Subcutaneous abdominal adipose tissue (tissue), 5 donors: ENCODE measurements at regions not wholly inside any gene's neighbourhood (a gene's known extent, or its start where the extent isn't known, plus 50 kb on each side); places are given as distances from the start of the nearest gene placed in this dataset.

Experiments used
- H3K27ac ChIP-seq: one replicate; pipeline ENCODE4 v1.7.0; 2013; ENCODE audit warnings: low read depth, mild to moderate bottlenecking, inconsistent platforms, low read length, moderate library complexity
- H3K27me3 ChIP-seq, 5 donors: one replicate each; pipeline ENCODE4 v1.7.0; 2013; ENCODE audit warnings: low read length in 5 of 5, inconsistent platforms in 1 of 5; ENCODE audit not compliant: control insufficient read depth in 5 of 5, insufficient read depth in 4 of 5
- H3K36me3 ChIP-seq, 5 donors: one replicate each; pipeline ENCODE4 v1.7.0; 2013; ENCODE audit warnings: low read length in 5 of 5; ENCODE audit not compliant: control insufficient read depth in 5 of 5, insufficient read depth in 5 of 5
- H3K4me1 ChIP-seq, 5 donors: one replicate each; pipeline ENCODE4 v1.7.0; 2013; ENCODE audit warnings: low read length in 5 of 5, mild to moderate bottlenecking in 3 of 5, moderate library complexity in 1 of 5; ENCODE audit not compliant: control insufficient read depth in 5 of 5, insufficient read depth in 5 of 5
- H3K4me3 ChIP-seq, 5 donors: one replicate each; pipeline ENCODE4 v1.7.0; 2013; ENCODE audit warnings: low read length in 5 of 5, low read depth in 1 of 5
- H3K9ac ChIP-seq, 5 donors: one replicate each; pipeline ENCODE4 v1.7.0; 2013; ENCODE audit warnings: low read length in 5 of 5, mild to moderate bottlenecking in 4 of 5, moderate library complexity in 3 of 5
- H3K9me3 ChIP-seq, 5 donors: one replicate each; pipeline ENCODE4 v1.7.0; 2013; ENCODE audit warnings: low read length in 5 of 5; ENCODE audit not compliant: control insufficient read depth in 5 of 5
- donor health status: healthy.
- donor health status: healthy.
- donor health status: healthy.
- donor health status: healthy.
- donor health status: healthy.

GRCh38 chr13:23980160-23980551 is 82.9 kb upstream of the C1QTNF9B start:
- peak overlapping the region; percentile 57 for H3K27ac ChIP-seq
- H3K27me3 ChIP-seq: peaks cover 0 to 12% (median 5%) of the 10 kb centered on the region in 5 donors
- peak overlapping the region; percentile 68 to 82 (median 74) for H3K4me3 ChIP-seq
- peaks cover 0 to 17% (median 13%) of the 10 kb centered on the region in 5 donors for H3K4me1 ChIP-seq
- peak overlapping the region in 3 of 5 donors; percentile 51 to 66 (median 64) for H3K9ac ChIP-seq
- no peaks in the 10 kb centered on the region for H3K36me3 ChIP-seq
- H3K9me3 ChIP-seq: no peaks in the 10 kb centered on the region

DNA sequence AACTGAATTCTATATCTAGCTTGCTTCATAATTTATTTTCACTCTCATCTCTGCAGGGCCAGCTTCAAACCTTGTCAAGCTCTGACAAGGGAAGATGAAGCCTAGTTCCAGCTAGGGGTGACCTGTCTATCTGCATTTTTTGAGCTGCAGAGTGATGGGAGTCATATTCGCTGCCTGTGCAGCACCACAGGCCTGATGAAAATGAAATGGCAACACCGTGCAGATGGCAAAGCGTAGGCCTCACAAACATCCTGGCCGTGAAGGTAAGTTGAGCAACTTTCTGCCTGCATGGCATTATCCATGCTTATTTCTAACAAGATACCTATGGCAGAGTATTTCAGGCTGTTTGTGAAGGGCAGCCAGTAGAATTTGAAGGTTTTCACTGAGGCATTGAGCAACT is 86.4 kb upstream of the C1QTNF9B start:
- Histone ChIP-seq H3K36me3 (no peaks in the 10 kb centered on the region), H3K4me3 (no peak overlapping the region), H3K27ac (no peak overlapping the region), H3K9ac (no peak overlapping the region), H3K9me3 (no peaks in the 10 kb centered on the region), H3K27me3 (peaks cover 0 to 12% (median 5%) of the 10 kb centered on the region in 5 donors), H3K4me1 (peaks cover 0 to 17% (median 13%) of the 10 kb centered on the region in 5 donors)

DNA sequence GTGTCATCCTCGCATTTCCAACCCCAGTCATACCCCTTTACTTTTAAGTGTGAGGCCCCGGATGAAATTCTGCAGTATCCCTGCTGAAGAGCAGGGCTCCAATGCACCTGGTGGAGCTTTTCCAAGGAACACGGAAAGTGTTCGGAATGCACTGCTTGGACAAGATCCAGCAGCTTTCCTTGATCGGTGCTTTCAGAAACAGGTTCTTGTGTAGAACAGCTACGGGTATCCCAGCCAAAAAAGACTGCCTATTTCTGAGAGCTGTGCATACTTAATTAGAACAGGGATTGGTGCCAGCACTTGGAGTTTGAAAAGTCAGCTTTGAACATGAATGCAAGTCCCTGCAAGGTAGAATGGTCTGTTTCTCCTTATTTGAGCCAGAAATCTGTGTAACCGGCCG is 87.2 kb upstream of the C1QTNF9B start:
- Histone ChIP-seq H3K9ac (no peak overlapping the region), H3K4me3 (no peak overlapping the region), H3K27ac (no peak overlapping the region), H3K36me3 (no peaks in the 10 kb centered on the region), H3K9me3 (no peaks in the 10 kb centered on the region), H3K27me3 (peaks cover 0 to 7% (median 5%) of the 10 kb centered on the region in 5 donors), H3K4me1 (peaks cover 0 to 10% (median 9%) of the 10 kb centered on the region in 5 donors)

DNA sequence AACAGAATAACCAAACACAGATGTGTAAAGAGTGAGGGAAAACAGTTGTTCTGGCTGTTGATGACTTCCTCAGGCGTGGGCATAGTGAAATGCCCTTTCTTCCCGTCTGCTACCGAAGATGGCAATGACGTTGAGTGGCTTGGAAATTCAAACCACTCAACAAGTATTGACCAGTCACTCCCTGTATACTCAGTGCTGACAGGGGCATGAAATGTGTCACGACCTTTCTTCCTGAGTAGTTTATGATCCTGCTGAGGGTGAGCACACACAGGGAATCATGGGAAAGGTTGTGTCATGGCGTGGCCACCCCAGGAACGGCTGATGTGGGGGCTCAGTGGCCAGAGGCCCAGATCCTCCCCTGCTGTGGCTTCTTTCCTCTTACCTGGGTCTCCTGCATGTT is 87.8 kb upstream of the C1QTNF9B start:
- Histone ChIP-seq H3K36me3 (no peaks in the 10 kb centered on the region), H3K4me1 (peaks cover 0 to 5% (median 4%) of the 10 kb centered on the region in 5 donors), H3K4me3 (no peak overlapping the region), H3K27me3 (peaks cover 0 to 5% (median 2%) of the 10 kb centered on the region in 5 donors), H3K27ac (no peak overlapping the region), H3K9me3 (no peaks in the 10 kb centered on the region), H3K9ac (no peak overlapping the region)

DNA sequence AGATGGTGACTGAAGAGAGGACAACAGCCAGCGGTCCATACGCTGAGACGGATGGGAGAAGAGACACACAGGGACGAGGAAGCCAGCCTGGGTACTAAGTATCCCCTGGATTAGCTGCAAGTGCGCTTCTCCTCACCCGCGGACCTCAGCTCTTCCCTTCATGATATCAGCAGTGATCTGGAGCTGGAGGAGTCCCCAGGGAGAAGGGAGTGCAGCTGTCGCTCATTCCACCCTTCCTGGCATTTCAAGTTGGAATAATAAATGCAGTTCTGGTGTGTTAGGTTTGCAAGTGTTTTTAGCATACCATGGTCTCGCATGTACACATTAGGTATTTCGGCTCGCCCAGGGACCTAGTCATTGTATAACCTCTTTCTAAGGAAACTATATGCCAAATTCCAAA is 88.5 kb upstream of the C1QTNF9B start:
- Histone ChIP-seq H3K9ac (no peak overlapping the region), H3K27ac (no peak overlapping the region), H3K4me1 (no peaks in the 10 kb centered on the region), H3K4me3 (no peak overlapping the region), H3K36me3 (no peaks in the 10 kb centered on the region), H3K9me3 (no peaks in the 10 kb centered on the region), H3K27me3 (peaks cover 0 to 2% (median 0%) of the 10 kb centered on the region in 5 donors)

- Histone ChIP-seq H3K4me3 (no peak overlapping the region), H3K27me3 (no peaks in the 10 kb centered on the region), H3K9ac (no peak overlapping the region), H3K4me1 (no peaks in the 10 kb centered on the region), H3K9me3 (no peaks in the 10 kb centered on the region), H3K36me3 (no peaks in the 10 kb centered on the region), H3K27ac (no peak overlapping the region)
Observed at GRCh38 chr13:23986619-23987018, 89.3 kb upstream of the C1QTNF9B start.

DNA sequence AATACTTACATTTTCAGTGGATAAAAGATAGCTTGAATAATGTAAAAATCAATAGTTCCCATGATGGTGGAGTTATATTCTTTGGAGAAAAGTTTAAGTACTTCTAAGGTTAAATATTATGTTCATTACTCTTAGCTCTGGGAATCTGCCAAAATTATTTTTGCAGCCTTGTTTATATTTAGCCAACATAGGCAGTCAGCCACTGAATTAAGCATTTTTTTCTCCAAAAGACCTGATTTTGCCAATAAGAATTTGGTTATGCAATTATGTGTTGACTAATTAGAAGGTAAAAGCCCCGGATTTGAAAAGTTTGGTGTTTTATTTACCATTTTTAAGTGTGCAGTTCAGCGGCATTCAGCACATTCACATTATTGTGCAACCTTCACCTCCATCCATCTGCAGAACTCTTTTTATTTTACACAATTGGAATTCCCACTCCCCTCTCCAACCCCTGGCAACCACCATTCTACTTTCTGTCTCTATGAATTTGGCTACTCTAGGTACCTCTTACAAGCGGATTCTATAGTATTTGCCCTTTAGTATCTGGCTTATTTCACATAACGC is 90.1 kb upstream of the C1QTNF9B start:
- Histone ChIP-seq H3K27me3 (no peaks in the 10 kb centered on the region), H3K9ac (no peak overlapping the region), H3K27ac (no peak overlapping the region), H3K9me3 (no peaks in the 10 kb centered on the region), H3K4me1 (no peaks in the 10 kb centered on the region), H3K36me3 (no peaks in the 10 kb centered on the region), H3K4me3 (no peak overlapping the region)

GRCh38 chr13:23988546-23989122 is 91.3 kb upstream of the C1QTNF9B start:
- H3K27ac ChIP-seq: no peak overlapping the region
- H3K36me3 ChIP-seq: no peaks in the 10 kb centered on the region
- no peak overlapping the region for H3K9ac ChIP-seq
- no peak overlapping the region for H3K4me3 ChIP-seq
- no peaks in the 10 kb centered on the region for H3K9me3 ChIP-seq
- no peaks in the 10 kb centered on the region for H3K4me1 ChIP-seq
- H3K27me3 ChIP-seq: no peaks in the 10 kb centered on the region

DNA sequence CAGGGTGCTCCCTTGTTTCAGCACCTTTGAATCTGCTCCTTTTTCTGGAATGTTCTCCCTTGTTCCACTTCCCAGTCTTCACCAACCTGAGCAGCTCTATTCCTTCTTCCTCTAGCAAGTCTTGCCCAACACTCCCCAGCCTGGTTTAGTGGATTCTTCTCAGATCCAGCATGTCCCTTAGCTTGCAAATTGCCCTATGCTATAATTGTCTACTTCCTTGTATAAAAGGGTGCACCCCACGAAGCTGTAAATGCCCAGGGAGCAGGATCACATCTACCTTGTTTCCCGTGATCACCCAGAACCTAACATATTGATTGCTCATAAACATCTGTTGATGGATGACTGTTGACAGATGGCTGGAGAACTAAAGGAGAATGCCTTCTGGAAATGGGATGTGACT is 93.2 kb upstream of the C1QTNF9B start:
- H3K9me3 ChIP-seq: no peaks in the 10 kb centered on the region
- H3K4me1 ChIP-seq: peaks cover 0 to 8% (median 0%) of the 10 kb centered on the region in 5 donors
- H3K27me3 ChIP-seq: no peaks in the 10 kb centered on the region
- no peaks in the 10 kb centered on the region for H3K36me3 ChIP-seq
- H3K27ac ChIP-seq: no peak overlapping the region
- no peak overlapping the region for H3K9ac ChIP-seq
- no peak overlapping the region for H3K4me3 ChIP-seq

DNA sequence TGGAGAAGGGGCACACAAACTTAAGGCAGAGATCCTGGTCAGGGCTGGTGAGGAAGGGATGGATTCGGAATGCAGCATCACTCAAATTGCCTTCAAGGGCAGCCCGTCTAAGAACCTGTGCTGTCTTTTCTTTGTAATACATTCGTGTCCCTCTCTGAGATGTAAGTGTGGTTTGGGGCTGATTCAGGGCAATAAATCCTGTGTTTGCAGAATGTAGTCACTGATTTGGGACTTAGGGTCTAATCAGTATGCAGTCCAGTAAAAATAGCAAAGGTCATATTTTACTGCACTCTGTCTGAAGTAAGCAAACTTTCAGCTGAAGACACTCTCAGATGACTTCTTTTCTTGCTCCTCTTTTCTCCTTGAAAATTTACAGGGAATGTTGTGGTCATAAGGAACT is 93.8 kb upstream of the C1QTNF9B start:
- no peak overlapping the region for H3K27ac ChIP-seq
- H3K27me3 ChIP-seq: no peaks in the 10 kb centered on the region
- H3K9ac ChIP-seq: no peak overlapping the region
- no peaks in the 10 kb centered on the region for H3K9me3 ChIP-seq
- peaks cover 0 to 12% (median 0%) of the 10 kb centered on the region in 5 donors for H3K4me1 ChIP-seq
- H3K36me3 ChIP-seq: no peaks in the 10 kb centered on the region
- no peak overlapping the region for H3K4me3 ChIP-seq
